RWPE2 (cell line): ENCODE measurements at regions not wholly inside any gene's neighbourhood (a gene's known extent, or its start where the extent isn't known, plus 50 kb on each side); places are given as distances from the start of the nearest gene placed in this dataset.

ENCODE experiments used
- ATAC-seq: fragments of 200-7000 bp; cut with Tn5 transposase; 3 replicates; pipeline ENCODE4 v1.9.1; 2021; ENCODE audit warnings: low read depth
- DNase-seq: peaks from one replicate; pipeline ENCODE4 v3.0.0-alpha.2; 2020; ENCODE audit warnings: low spot score
- H3K27ac ChIP-seq: fragments of 450-650 bp; 2 replicates; pipeline ENCODE4 v1.5.1; 2017; ENCODE audit warnings: mild to moderate bottlenecking; ENCODE audit not compliant: poor library complexity, severe bottlenecking
- H3K27me3 ChIP-seq: fragments of 250-450 bp; sonication (Bioruptor Pico); 2 replicates; pipeline ENCODE4 v1.5.1; 2021; ENCODE audit warnings: mild to moderate bottlenecking, moderate library complexity; ENCODE audit not compliant: insufficient read depth, poor library complexity, severe bottlenecking
- H3K36me3 ChIP-seq: fragments of 250-450 bp; sonication (Bioruptor Pico); 2 replicates; pipeline ENCODE4 v1.5.1; 2020; ENCODE audit warnings: low read depth, mild to moderate bottlenecking, moderate library complexity
- H3K4me1 ChIP-seq: fragments of 250-450 bp; sonication (Bioruptor Pico); 2 replicates; pipeline ENCODE4 v1.5.1; 2021; ENCODE audit warnings: mild to moderate bottlenecking, moderate library complexity; ENCODE audit not compliant: insufficient read depth, poor library complexity, severe bottlenecking
- H3K4me3 ChIP-seq: fragments of 250-450 bp; sonication (Bioruptor Pico); 2 replicates; pipeline ENCODE4 v1.5.1; 2021; ENCODE audit warnings: mild to moderate bottlenecking, moderate library complexity; ENCODE audit not compliant: severe bottlenecking
- H3K9me3 ChIP-seq: fragments of 250-450 bp; sonication (Bioruptor Pico); 2 replicates; pipeline ENCODE4 v1.5.1; 2021; ENCODE audit warnings: mild to moderate bottlenecking, moderate library complexity; ENCODE audit not compliant: severe bottlenecking
- TF ChIP-seq, protein P1 (sequence below): fragments of 450-650 bp; IDR thresholded peaks from one replicate; pipeline ENCODE4 v1.5.1; 2017; ENCODE audit warnings: mild to moderate bottlenecking, moderate library complexity; ENCODE audit not compliant: poor library complexity, severe bottlenecking

DNA sequence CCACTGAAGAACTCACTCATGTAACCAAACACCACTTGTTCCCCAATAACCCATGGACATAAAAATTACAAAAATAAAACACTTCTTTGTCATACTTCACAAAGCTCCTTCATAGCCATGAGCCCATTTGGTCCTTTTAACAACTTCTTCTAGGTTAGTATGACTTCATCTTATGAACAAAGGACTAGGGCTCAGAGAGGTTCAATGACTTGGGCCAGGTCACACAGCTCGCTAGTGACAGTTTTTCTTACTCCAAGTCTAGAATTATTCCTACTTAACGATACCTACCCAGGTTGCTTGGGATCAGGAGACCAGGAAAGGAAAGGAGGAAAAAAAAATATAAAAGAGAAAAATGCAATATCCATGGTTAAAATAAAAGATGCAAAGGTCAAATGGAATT is 353.4 kb downstream of the SOX9 start:
- DNase-seq (no peak), ATAC-seq (no peak)
- no peaks in the 10 kb centered on the region for H3K9me3 ChIP-seq
- no peak overlapping the region for H3K4me3 ChIP-seq
- no peaks in the 10 kb centered on the region for H3K27me3 ChIP-seq
- H3K36me3 ChIP-seq, result peaks cover 8% of the 10 kb centered on the region
- no peak overlapping the region for H3K27ac ChIP-seq
- H3K4me1 ChIP-seq, result peaks cover 24% of the 10 kb centered on the region
- TF ChIP-seq, protein P1, sequence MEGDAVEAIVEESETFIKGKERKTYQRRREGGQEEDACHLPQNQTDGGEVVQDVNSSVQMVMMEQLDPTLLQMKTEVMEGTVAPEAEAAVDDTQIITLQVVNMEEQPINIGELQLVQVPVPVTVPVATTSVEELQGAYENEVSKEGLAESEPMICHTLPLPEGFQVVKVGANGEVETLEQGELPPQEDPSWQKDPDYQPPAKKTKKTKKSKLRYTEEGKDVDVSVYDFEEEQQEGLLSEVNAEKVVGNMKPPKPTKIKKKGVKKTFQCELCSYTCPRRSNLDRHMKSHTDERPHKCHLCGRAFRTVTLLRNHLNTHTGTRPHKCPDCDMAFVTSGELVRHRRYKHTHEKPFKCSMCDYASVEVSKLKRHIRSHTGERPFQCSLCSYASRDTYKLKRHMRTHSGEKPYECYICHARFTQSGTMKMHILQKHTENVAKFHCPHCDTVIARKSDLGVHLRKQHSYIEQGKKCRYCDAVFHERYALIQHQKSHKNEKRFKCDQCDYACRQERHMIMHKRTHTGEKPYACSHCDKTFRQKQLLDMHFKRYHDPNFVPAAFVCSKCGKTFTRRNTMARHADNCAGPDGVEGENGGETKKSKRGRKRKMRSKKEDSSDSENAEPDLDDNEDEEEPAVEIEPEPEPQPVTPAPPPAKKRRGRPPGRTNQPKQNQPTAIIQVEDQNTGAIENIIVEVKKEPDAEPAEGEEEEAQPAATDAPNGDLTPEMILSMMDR, result no peak

DNA sequence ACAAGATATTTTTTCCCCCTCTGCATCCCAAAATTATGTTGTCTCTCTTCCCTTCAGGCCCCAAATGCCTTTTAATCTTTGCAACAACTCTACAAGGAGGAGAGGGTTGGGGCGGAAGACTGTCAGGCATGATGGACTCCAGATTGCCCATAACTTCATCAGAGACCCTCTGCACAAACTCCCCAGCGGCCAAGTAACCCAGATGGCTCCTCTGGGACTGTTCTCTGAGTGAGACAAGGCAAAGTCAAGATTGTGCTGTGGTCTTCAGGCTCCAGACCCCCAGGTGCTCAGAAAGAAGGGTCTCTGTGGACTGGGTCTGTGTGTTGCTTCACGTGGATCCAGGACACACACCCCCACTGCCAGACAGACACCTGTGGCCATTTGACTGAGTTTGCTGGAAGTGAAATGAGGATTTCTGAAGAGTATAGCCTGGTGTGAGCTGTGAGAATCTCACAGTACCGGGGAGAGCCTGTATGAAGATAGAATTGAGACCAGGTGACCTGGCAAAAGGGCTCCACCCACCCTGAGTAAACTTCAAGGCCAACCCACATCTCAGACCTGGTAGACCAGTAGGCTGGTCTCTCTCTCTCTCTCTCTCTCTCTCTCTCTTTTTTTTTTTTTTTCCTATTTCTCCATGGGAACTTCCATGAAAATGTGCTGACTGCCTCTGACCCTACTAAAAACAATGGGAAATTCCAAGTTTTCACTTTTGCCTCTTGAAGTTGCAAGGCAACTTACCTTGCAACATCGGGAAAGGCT is 354.1 kb downstream of the SOX9 start:
- TF ChIP-seq, protein P1, result no peak
- no peak overlapping the region for H3K4me3 ChIP-seq
- ATAC-seq, result 0 out of 3 replicates have a peak, but pooled peaks have one; percentile 32
- H3K9me3 ChIP-seq, result no peaks in the 10 kb centered on the region
- peaks cover 8% of the 10 kb centered on the region for H3K36me3 ChIP-seq
- DNase-seq, result no peak
- H3K4me1 ChIP-seq, result peaks cover 19% of the 10 kb centered on the region
- H3K27me3 ChIP-seq, result no peaks in the 10 kb centered on the region
- H3K27ac ChIP-seq, result peak overlapping the region; percentile 0

DNA sequence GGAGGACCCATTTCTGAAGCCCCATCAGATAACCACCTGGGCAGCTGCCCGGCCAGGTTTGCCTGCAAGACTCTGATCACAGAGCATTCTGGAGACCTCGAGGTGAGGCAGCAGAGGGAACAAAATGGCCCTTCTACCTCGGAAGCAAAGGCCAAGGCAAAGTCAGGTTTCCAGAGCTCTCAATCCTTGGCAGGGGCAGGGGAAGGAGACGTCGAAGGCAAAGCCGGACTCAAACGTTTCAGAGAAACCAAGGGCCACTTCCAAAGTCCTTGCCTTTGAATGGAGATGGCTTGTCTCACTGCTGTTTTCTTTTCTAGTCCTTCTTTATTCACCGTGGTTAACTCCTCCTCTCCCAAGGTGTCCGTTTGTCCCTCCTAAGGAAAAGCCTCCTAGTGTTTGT is 355.3 kb downstream of the SOX9 start:
- Histone ChIP-seq H3K36me3 (peaks cover 8% of the 10 kb centered on the region), H3K27ac (peak overlapping the region; percentile 0), H3K27me3 (no peaks in the 10 kb centered on the region), H3K4me1 (peaks cover 10% of the 10 kb centered on the region), H3K4me3 (no peak overlapping the region), H3K9me3 (no peaks in the 10 kb centered on the region)
- DNase-seq (no peak), ATAC-seq (no peak)
- TF ChIP-seq, protein P1, result no peak

DNA sequence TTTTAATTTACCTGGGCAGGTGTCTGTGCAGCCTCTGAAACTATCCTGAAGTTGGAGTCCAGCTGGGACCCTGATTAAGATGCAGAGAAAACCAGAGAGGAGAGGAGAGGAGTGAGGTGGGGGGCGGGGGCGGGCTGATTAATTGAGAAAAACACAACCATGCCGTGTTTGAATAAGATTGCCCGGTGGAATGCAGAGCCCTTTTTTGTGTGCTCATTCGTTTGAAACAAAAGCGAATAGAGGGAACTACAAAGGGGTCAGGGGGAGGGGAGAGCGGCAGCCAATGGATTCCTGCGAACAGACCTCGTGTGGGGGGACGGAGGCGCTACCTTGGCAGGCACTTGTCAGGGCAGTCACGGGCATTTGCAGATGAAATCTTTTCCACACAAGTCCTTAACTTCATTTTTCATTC is 355.8 kb downstream of the SOX9 start:
- TF ChIP-seq, protein P1, result no peak

DNA sequence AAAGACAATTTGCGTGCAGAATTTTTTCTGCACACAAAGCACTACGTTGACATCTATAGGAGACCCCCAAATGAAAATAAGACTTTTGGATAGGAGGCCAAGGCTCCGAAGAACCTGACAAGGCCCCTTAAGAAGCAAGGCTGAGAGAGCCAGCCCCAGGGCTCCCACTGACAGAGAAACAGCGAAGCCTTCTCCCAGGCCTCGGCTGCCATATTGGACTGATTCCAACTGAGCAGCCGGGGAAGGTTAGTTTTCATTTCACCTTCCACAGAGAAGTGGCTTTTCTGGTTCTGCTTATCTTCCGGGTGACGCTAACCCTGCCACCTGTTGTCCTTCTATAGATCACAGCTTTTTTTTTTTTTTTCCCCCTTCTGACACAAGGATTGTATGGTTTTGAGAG is 356.7 kb downstream of the SOX9 start:
- ATAC-seq (no peak), DNase-seq (no peak)
- peaks cover 10% of the 10 kb centered on the region for H3K4me1 ChIP-seq

More for the DNA sequence above, 355.8 kb downstream of the SOX9 start:
- Histone ChIP-seq H3K27me3 (no peaks in the 10 kb centered on the region), H3K4me1 (peaks cover 10% of the 10 kb centered on the region), H3K36me3 (peaks cover 8% of the 10 kb centered on the region), H3K4me3 (no peak overlapping the region), H3K9me3 (no peaks in the 10 kb centered on the region), H3K27ac (peak overlapping the region; percentile 0)
- DNase-seq, result no peak
- no peak for ATAC-seq

More for the DNA sequence above, 356.7 kb downstream of the SOX9 start:
- Histone ChIP-seq H3K27ac (peak overlapping the region; percentile 1), H3K36me3 (peaks cover 8% of the 10 kb centered on the region), H3K4me3 (no peak overlapping the region), H3K9me3 (no peaks in the 10 kb centered on the region), H3K27me3 (no peaks in the 10 kb centered on the region)
- TF ChIP-seq, protein P1, result no peak
